CD4-positive, alpha-beta T cell treated with Interleukin-21 for 1 hour (primary cell): ENCODE measurements at regions not wholly inside any gene's neighbourhood (a gene's known extent, or its start where the extent isn't known, plus 50 kb on each side); places are given as distances from the start of the nearest gene placed in this dataset.
"Not testable (repeated sequence)": the region's sequence is repeated elsewhere in the genome, so short reads cannot be mapped to it uniquely, and the experiment has no call there.

Experiments used
- DNase-seq: peaks from one replicate; pipeline ENCODE4 v3.0.0-alpha.2; 2020

DNA sequence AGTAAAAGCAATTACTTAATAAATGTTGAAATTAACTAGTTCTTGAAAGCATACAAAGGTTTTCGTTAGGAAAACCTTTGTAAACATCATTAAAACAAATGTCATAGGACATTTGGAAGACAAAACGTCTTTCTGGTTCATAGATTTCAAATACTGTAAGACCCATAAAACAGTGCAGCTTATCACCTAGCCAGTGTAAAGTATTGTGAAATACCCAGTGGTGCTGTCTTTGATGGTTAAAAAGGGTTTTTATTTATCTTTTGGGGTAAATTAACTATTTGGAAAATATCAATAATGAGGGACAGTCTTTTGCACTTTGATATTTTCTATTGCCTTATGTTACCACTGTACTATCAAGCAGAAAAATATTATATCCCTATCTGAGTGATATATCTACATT, 120.0 kb upstream of the FAM98A start:
- no peak for DNase-seq

DNA sequence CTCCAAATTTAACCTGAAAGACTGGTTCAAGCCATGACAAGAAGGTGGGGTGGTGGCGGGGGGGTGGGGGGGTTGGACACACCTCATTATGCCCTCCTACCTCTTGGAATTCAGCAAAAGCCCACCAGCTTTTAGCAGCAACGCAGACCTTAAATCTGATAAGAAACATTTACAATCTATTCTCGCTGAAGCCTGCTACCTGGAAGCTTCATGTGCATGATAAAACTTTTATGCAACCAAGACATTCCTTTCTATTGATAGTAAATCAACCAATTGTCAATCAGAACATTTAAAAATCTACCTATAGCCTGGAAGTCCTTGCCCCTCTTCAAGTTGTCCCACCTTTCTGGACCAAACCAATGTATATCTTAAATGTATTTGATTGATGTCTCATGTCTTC, 113.6 kb upstream of the FAM98A start:
- DNase-seq, result no peak

DNA sequence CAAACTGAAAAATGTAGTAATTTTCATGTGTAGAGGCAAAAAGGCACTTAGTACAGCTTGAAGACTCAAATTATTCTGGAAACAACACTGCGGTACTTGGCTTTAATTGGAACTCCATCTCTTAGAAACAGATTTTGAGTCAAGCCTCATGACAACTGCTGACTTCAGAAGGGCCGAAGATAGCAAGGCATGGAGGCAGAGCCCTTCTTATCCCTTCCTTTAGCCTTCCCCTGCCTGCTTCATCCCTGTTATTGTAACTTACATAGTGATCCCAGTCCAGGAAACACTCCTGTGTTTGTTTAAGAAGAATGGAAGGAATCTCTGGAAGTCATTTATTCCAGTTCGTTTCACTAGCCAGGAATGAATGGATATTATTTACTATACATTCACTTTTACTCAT, 110.9 kb upstream of the FAM98A start:
- DNase-seq, result no peak

GRCh38 chr2:33707312-33707711, 108.2 kb upstream of the FAM98A start:
- no peak for DNase-seq

GRCh38 chr2:33706410-33706809, 107.3 kb upstream of the FAM98A start:
- no peak for DNase-seq

- DNase-seq, result no peak
Observed at GRCh38 chr2:33704406-33704855, 105.3 kb upstream of the FAM98A start.

DNA sequence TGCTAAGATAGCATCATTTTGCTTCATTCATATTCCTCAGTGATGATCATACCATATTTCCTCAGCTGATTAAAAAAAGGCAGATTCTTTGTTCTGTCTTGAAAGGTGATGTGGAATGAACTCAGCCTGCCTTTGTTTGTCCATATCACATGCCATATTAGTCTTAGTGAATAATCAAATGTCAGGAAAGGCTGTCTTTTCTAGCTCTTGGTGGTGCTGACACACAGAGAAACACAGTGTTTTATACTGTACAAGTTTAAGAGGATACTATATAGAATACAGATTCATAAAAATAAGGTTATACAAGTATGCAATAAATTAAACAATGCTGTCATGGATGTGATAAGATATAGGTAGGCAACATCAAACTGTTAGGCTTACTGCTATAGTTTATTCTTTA, 97.1 kb upstream of the FAM98A start:
- DNase-seq, result no peak

- DNase-seq, result no peak
Observed at GRCh38 chr2:33694904-33695303, 95.8 kb upstream of the FAM98A start.

DNA sequence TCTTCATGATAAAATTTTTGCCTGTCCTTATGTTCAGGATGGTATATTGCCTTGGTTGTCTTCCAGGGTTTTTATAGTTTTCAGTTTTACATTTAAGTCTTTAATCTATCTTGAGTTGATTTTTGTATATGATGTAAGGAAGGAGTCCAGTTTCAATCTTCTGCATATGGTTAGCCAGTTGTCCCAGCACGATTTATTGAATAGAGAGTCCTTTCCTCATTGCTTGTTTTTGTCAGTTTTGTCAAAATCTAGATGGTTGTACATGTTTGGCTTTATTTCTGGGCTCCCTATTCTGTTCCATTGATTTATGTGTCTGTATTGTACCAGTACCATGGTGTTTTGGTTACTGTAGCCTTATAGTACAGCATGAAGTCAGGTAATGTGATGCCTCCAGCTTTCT, 91.6 kb upstream of the FAM98A start:
- not testable (repeated sequence) for DNase-seq

DNA sequence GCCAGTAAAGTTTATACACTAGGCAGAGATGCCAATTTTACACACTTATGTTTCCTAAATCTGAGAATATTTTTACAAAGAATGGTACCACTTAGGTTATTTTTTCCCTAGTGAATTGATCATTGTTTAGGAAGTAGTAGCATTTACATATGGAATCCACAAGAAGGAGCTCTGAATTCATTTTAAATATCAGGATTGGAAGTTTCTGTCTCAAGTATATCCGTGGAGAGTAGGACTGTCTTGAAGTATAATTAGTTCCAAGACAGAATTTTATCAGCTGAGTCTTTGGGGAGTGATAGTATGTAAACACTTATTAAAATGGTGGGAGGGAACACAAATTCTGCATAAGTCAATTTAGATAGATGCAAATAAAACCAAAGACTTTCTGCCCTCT, 82.3 kb upstream of the FAM98A start:
- no peak for DNase-seq

DNA sequence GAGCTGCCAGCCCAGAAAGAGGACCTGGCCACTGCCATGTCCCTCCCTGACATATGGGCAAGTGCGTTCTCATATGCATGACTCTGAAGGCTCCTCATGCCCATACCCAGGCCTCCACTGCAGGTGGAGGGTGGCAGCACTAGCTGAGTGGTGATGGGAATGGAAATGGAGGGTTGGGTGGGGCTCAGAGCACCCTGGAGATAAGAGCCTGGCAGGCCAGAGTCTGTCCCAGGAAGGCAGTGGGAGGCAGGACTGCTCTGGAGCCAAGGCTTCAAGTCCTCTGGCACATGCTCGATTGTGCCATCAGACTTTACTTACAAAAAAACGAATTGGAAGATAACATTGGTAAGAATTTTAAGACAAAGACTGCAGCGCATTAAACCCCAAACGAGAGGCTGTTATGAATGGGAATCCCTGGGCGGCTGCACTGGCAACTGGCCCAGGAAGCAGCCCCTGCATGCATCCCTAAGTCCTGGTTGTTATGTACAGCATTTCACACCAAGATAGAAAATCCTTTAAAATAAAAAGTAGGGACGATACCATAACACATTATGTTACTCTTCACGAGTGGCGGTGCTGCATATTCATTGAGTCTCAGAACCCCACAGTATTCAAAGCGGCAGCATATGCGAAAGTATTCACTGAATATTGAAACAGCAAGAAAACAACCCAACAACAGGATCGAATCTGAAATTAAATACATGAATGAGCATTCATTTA, 81.7 kb upstream of the FAM98A start:
- no peak for DNase-seq

GRCh38 chr2:33678436-33678835, 79.3 kb upstream of the FAM98A start:
- no peak for DNase-seq

GRCh38 chr2:33673937-33674336, 74.8 kb upstream of the FAM98A start:
- no peak for DNase-seq

DNA sequence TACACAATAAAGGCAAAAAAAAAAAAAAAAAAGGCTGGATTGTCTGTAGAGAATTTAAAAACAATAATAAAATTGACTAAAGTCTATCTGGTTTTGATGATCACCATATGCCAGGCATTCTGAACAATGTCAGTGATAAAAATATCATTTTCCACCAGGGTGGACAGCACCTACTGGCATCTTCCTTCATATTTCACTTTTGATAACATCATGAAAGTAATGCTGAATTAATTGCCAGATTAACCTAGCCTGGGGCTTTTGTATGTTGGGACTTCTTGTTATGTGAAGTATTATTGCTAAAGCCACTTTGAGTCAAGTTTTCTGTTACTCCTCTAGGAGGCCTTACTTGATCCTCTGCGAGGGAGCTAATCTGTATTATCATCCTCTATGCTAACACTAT, 73.8 kb upstream of the FAM98A start:
- no peak for DNase-seq

DNA sequence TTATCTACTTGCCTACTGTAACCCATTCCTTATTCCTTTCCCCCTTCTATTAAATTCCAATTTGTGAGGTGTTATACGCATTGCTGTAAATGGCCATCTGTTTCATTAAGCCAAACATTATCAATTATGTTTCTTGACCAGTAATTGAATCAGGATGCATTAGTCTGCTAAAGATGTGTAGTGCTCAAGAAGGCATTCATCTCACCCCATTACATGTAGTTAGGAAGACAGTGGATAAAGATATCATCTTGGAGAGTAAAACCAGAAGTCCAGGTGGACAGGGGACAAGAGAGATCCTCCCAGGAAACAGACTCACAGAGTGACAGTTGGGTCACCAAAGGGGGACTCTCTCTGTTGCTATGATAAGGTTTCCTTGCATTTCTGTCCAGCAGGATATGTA, 73.3 kb upstream of the FAM98A start:
- DNase-seq, result no peak

- DNase-seq, result no peak
Observed at GRCh38 chr2:33671198-33671597, 72.1 kb upstream of the FAM98A start.

DNA sequence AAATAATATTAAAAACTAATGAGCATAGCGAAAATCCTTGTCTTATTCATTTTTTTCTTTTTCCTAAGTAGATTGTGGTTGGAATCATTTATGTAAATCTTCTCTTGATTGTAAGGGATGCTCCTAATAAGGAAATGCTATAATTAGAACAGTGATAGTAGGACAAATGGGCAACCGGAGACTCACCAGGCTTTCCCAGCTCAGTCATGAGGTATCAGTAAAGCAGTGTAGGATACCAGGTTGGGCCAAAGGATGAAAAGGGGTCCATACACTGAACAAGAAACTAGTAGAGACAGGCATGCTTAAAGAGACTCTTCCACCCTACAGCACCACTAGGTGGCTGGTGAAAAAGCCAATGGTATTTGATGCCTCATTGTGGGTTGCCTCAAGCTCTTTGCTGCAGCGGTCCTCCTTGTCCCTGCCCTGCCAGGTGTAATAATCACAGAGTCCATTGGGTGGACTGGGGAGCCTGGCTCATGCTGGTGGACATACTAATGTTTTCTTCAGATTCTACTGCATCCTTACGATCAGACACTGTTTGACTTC, 71.4 kb upstream of the FAM98A start:
- no peak for DNase-seq

DNA sequence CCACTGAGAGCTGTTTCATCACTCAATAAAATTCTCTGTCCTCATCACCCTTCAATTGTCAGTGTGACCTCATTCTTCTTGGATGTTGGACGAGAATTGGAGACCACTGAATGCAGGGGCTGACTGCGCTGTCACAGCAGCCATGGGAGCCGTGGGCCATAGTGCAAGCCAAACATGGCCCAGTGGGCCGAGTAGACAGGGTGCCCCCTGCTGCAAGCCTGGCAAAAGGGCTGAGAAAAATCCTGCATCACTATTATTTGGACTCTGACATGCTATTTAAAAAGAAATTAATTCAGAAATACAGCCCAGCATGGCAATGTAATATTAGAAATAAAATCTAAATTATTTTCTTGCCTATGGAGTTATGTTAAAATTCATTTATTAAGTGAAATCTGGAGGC, 67.8 kb upstream of the FAM98A start:
- no peak for DNase-seq

DNA sequence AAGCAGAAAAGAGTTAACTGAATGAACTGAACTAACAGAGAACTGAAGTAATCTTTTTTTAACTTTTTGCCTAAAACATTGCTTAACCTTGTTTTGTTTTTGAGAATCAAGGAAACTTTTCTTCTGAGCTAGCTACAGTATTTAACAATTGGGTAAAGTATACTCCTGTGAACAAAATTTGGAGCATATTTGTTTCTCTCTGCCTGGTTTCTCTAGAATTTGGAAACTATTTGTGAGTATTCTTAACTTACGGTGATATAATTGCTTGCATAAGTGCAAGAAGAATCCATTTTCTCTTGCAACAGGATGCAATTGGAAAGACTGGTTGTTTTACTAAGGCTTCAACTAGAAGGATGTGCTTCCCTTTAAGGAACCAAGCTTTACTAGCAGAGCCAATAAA, 65.9 kb upstream of the FAM98A start:
- DNase-seq, result no peak

DNA sequence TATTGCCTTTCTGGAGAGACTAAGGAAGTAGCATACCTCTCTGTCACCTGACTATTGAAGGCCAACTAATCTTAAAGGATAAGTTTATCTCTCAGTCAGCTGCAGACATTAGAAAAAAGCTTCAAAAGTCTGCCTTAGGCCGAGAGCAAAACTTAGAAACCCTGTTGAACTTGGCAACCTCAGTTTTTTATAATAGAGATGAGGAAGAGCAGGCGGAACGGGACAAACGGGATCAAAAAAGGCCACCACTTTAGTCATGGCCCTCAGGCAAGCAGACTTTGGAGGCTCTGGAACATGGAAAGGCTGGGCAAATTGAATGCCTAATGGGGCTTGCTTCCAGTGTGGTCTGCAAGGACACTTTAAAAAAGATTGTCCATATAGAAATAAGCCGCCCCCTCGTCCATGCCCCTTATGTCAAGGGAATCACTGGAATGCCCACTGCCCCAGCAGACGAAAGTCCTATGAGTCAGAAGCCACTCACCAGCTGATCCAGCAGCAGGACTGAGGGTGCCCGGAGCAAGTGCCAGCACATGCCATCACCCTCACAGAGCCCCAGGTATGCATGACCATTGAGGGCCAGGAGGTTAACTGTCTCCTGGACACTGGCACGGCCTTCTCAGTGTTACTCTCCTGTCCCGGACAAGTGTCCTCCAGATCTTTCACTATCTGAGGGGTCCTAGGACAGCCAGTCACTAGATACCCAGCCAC, 61.5 kb upstream of the FAM98A start:
- DNase-seq, result no peak

GRCh38 chr2:33655626-33656320, 56.7 kb upstream of the FAM98A start:
- no peak for DNase-seq

GRCh38 chr2:33652830-33653229, 53.7 kb upstream of the FAM98A start:
- DNase-seq, result no peak

- DNase-seq, result no peak
Observed at GRCh38 chr2:33650171-33650570, 51.1 kb upstream of the FAM98A start.
